Stimulated activated naive CD4-positive, alpha-beta T cell treated with Interleukin-2 at 50 U/mL for 16 hours (primary cell): ENCODE measurements at regions not wholly inside any gene's neighbourhood (a gene's known extent, or its start where the extent isn't known, plus 50 kb on each side); places are given as distances from the start of the nearest gene placed in this dataset.

Experiments used
- DNase-seq: peaks from one replicate; lab custom pipeline; 2025; lab: John Stamatoyannopoulos, UW

DNA sequence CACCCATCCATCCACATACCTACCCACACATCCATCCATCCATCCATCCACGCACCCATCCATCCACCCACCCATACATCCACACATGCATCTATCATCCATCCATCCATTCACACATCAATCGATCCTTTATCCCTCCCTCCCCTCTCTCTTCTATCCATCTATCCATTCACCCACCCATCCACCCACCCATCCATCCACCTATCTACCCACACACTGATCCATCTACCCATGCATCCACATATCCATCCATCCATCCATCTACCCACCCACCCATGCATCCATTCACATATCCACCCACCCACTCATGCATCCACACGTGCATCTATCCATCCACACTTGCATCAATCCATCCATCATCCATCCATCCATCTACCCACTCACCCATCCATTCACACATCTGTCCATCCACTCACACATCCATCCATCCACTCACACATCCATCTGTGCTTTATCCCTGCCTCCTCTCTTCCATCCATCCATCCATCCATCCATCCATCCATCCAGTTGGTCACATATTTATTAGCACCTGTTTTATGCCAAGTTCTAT, 366.1 kb downstream of the CTTN start:
- no peak for DNase-seq

GRCh38 chr11:70766901-70767300, 368.6 kb downstream of the CTTN start:
- DNase-seq, result no peak

DNA sequence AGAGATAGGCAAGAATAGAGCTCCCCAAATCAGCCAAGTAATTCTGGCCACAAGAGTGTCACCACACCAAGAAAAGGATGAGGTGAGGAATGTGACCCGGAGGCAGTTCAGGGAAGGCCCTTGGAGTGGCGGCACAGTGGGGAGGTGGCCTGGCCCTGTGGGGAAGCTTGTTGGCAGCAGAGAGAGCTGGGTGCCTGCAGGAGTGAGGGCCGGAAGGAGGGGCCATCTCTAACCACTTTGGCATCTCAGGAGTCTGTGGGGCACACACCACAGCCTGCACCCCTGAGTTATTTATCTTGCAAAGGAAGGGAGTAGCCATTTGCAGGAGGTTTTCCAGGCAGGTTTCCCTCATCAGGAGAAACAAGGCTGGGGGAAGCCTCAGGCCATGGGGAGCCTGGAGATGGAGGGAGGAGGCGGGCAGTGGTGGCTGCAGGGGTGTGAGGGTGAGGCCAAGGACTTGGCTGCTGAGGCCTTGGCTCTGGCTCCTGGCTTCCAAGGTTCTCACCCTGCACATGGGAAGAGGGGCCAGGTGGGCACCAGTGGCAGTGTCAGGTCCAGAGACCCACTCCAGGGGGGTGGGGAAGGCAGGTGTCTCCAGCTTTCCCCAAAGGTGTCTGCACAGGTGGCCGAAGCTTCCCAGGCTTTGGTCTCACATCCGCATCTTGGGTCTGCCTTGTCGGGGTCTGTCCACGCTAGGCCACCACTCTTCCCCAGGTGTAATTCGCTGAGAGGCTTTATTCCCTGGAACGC, 370.2 kb downstream of the CTTN start:
- DNase-seq, result no peak

- no peak for DNase-seq
These were observed 370.8 kb downstream of the CTTN start for GRCh38 chr11:70769106-70769505.

DNA sequence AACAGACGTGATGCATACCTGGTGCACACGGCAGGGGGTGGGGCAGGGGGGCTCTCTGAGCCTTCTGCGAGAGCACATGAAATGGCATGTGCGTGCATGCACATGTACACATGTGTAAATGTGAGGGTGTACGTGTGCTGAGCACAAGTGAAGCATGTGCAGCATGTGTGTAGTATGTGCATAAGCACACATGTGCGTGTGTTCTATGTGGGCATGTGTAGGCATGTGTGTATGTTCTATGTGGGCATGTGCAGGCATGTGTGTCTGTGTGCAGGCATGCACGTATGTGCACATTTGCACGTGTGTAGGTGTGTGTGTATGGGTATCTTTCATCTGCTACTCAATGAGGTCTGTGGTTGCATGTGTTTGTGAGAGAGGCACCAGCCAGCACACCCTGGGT, 371.2 kb downstream of the CTTN start:
- no peak for DNase-seq

- no peak for DNase-seq
These were observed 373.0 kb downstream of the CTTN start for GRCh38 chr11:70771099-70771885.

DNA sequence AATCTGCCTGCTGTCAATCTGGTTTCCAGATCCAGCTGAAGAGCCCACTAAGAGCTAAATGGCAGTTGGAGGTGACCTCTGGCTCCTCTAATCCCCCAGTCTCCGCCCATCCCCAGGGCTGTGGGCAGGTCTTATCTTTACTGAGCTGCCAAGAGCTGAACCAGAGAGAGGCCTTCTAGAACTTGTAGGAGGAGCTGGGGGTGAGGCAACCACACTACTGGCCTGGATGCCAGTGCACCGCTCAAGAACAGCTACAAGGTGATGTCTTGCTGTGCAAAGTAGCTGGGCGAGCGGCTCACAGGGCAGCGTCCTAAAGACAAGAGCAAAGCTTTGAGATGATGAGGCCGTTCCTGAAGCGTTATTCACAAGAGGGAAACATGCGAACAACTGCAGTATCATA, 374.6 kb downstream of the CTTN start:
- DNase-seq, result no peak

DNA sequence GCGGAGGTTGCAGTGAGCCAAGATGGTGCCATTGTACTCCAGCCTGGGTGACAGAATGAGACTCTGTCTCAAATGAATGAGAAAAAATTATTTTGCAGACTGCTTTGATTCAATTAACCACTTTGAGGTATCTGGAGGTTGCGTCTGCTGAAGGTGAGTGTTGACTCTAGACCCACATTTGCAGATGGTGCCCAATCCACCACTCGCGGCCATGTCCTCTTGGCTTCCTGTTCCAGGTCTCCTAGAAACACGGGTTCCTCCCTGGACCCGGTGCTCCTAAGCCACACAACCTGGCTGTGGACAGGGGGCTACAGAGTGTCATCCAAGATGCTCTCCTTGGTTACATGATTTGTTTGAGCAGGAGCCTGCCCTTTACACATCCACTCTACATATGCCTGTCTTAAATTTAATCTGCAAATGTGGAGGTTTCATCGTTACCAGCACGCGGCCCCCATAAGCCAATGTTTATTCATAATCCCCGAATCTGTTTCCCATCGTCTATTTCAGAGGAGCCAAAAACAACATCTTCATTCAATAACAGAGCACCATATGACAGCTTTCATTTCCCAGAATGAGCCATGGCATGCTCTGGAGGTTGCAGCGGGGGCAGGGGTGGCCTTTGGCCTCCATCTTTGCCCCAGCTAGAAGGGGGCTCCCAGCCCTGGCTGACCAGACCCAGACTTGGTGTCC, 377.2 kb downstream of the CTTN start:
- DNase-seq, result no peak

- DNase-seq, result no peak
These were observed 378.7 kb downstream of the CTTN start for GRCh38 chr11:70776914-70777532.

DNA sequence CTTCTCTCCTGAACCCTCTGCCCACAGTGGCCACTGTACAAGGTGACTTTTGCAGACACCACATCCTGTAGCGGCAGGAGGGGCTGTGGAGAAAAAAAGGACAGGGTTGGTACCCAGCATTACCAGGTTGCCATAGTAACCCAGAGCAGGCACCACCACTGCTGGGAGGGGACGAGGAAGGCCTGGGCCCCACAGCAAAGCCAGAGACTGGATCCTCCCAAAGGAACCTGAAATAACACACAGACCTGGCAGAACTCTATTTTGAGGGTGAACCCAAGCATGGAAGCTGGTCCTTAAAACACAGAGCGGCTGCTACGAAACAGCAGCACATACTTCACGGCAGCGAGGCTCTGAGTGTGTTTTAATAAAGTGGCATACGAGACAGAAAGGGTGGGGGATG, 380.6 kb downstream of the CTTN start:
- DNase-seq, result no peak

- DNase-seq, result no peak
These were observed 381.3 kb downstream of the CTTN start for GRCh38 chr11:70779433-70780245.

- DNase-seq, result no peak
These were observed 381.9 kb downstream of the CTTN start for GRCh38 chr11:70780246-70780535.

- no peak for DNase-seq
These were observed 384.1 kb downstream of the CTTN start for GRCh38 chr11:70782401-70782913.

DNA sequence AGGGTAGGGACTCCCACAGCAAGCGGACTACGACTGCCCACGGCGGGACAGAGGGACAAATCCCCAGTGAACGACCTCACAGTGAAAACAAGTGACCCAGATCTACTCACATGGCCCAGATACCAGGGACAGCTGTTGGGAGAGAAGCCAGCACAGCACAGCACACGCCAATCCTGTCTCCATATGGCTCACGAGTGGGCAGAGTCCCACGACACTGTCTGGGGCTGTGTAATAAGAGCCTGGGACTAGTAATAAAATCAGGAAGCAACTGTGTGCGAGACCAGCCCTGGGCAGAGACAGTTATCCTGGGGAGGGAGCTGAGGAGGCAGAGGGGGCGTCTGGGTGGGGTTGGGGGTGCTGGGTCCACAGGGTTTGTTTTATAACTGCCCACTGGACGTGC, 385.0 kb downstream of the CTTN start:
- DNase-seq, result no peak

GRCh38 chr11:70783821-70784220, 385.5 kb downstream of the CTTN start:
- DNase-seq, result no peak

DNA sequence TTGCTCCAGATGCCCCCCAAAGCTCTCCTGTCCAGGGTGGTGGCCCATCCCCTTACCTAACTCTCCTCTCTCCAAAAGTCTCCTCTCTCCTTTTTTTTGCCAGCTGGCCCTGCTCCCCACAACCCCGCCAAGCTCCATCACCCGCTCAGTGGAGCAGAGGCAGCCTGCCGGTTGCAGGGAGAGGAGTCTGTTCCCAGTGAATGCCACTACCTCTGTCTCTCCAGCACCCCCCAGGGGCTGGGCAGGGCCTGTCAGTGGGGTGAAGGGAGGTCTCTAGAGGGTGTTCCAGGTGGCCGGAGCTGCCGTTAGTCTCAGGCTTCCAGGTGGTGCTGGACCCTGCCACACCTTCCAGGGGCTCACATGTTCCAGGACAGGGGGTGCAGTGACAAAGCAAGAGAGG, 387.0 kb downstream of the CTTN start:
- DNase-seq, result no peak

GRCh38 chr11:70786021-70786665, 387.8 kb downstream of the CTTN start:
- no peak for DNase-seq

- DNase-seq, result no peak
These were observed 390.1 kb downstream of the CTTN start for GRCh38 chr11:70788248-70789022.

DNA sequence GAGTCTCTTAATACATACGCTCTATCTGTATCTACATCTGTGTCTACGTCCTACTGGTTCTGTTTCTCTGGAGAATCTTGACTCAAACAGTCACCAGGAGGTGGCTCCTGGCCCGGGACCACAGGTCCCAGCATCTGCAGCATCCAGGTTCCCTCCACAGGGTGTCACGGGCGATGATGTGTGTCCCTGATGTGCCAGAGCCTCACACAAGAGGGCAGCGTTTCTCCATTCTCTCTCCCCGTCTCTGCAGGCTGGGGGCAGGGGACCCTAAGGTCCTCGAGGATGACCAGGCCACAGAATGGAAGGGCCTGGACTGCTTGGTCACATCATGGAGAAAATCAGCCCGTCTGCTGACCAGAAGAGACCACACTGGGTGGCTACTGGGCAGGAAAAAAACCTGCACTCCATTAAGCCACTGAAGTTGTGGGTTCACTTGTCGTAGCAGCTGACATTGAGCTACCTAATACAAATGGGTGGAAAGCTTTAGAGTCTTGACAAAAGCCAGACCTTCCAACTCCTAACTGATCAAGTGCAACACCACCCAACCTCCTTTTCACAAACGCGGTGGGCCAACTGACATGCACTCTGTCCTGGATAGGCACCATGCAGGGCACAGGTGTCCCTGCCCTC, 392.5 kb downstream of the CTTN start:
- no peak for DNase-seq
